Stimulated activated CD8-positive, alpha-beta memory T cell treated with anti-CD3 and anti-CD28 coated beads, Interleukin-7, amount 100 ng/mL, for 48 hours (primary cell): ENCODE measurements at regions not wholly inside any gene's neighbourhood (a gene's known extent, or its start where the extent isn't known, plus 50 kb on each side); places are given as distances from the start of the nearest gene placed in this dataset.
"Not testable (repeated sequence)": the region's sequence is repeated elsewhere in the genome, so short reads cannot be mapped to it uniquely, and the experiment has no call there.

Source experiments
- DNase-seq, 2 donors: peaks; one replicate each; pipeline ENCODE4 v3.0.0-alpha.2; 2020; ENCODE audit warnings: low read depth in 1 of 2; ENCODE audit errors: extremely low read depth in 1 of 2

- DNase-seq, result no peak
These were observed 70.7 kb downstream of the CETN3 start for GRCh38 chr5:90338712-90339372.

GRCh38 chr5:90337449-90338052, 72.0 kb downstream of the CETN3 start:
- DNase-seq, result no peak

GRCh38 chr5:90336752-90337151, 72.8 kb downstream of the CETN3 start:
- DNase-seq, result no peak

GRCh38 chr5:90334741-90335140, 74.8 kb downstream of the CETN3 start:
- DNase-seq, result no peak

GRCh38 chr5:90329911-90330310, 79.6 kb downstream of the CETN3 start:
- DNase-seq, result no peak

GRCh38 chr5:90326995-90327394, 82.6 kb downstream of the CETN3 start:
- no peak for DNase-seq

GRCh38 chr5:90325093-90325492, 84.5 kb downstream of the CETN3 start:
- DNase-seq, result no peak

- DNase-seq, result not testable (repeated sequence)
These were observed 89.2 kb downstream of the CETN3 start for GRCh38 chr5:90320348-90320747.

- no peak for DNase-seq
These were observed 97.5 kb downstream of the CETN3 start for GRCh38 chr5:90312027-90312426.

GRCh38 chr5:90311401-90311800, 98.2 kb downstream of the CETN3 start:
- no peak for DNase-seq

- no peak for DNase-seq
These were observed 100.6 kb downstream of the CETN3 start for GRCh38 chr5:90308787-90309585.

- no peak for DNase-seq
These were observed 101.8 kb downstream of the CETN3 start for GRCh38 chr5:90307782-90308181.

GRCh38 chr5:90307322-90307721, 102.2 kb downstream of the CETN3 start:
- DNase-seq, result no peak

- DNase-seq, result no peak
These were observed 102.9 kb downstream of the CETN3 start for GRCh38 chr5:90306613-90307012.

GRCh38 chr5:90305041-90305720, 104.4 kb downstream of the CETN3 start:
- no peak for DNase-seq

- DNase-seq, result no peak
These were observed 108.3 kb downstream of the CETN3 start for GRCh38 chr5:90301248-90301647.

GRCh38 chr5:90297045-90297764, 112.4 kb downstream of the CETN3 start:
- no peak for DNase-seq

- no peak for DNase-seq
These were observed 115.0 kb downstream of the CETN3 start for GRCh38 chr5:90294604-90295003.

GRCh38 chr5:90293931-90294330, 115.6 kb downstream of the CETN3 start:
- no peak for DNase-seq

GRCh38 chr5:90290648-90291047, 118.9 kb downstream of the CETN3 start:
- DNase-seq, result no peak

- no peak for DNase-seq
These were observed 119.7 kb downstream of the CETN3 start for GRCh38 chr5:90289837-90290236.
